A549 (cell line): ENCODE measurements at regions not wholly inside any gene's neighbourhood (a gene's known extent, or its start where the extent isn't known, plus 50 kb on each side); places are given as distances from the start of the nearest gene placed in this dataset.

ENCODE experiments used
- CTCF ChIP-seq: fragments of >200 bp; sonication (Bioruptor Twin); formaldehyde crosslinking; IDR thresholded peaks from 3 replicates; pipeline ENCODE4 v1.5.1; 2016
- MAFK ChIP-seq: fragments of 450-650 bp; IDR thresholded peaks from 2 replicates; pipeline ENCODE4 v1.6.1; 2014; ENCODE audit not compliant: partially characterized antibody
- POLR2A ChIP-seq: IDR thresholded peaks from 2 replicates; pipeline ENCODE4 v1.6.1; 2012; ENCODE audit warnings: mild to moderate bottlenecking, low read length
- RNF2 ChIP-seq: fragments of 200-600 bp; sonication (generic); IDR thresholded peaks from 2 replicates; pipeline ENCODE4 v1.6.1; 2016; ENCODE audit warnings: low read depth, mild to moderate bottlenecking, antibody characterized with exemption, moderate library complexity, borderline replicate concordance
- ZC3H11A ChIP-seq: fragments of 450-650 bp; IDR thresholded peaks from 2 replicates; pipeline ENCODE4 v1.6.1; 2014; ENCODE audit warnings: antibody characterized with exemption, mild to moderate bottlenecking

DNA sequence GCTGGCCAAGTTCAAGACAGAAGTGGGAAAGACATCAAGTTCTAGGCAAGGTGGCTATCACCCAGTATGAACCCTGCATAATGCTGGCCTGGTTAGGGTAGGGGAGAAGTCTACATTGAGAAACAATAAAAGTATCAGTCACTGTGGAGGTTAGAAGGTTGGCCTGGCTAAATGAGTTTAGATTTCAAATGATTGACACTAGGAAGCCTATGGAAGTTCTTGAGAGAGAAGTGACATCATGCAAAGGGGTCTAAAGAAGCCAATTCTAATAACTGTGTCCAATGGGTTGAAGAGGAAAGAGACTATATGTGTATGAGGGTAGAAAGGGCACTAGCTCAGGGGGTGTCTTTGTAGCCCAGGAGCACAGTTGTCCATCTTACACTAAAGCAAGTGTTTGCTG is 98.5 kb upstream of the MBIP start:
- TF ChIP-seq RNF2 (no peak), CTCF (no peak), POLR2A (no peak), MAFK (no peak), ZC3H11A (no peak)
